ENCODE measurements at regions not wholly inside any gene's neighbourhood (a gene's known extent, or its start where the extent isn't known, plus 50 kb on each side); places are given as distances from the start of the nearest gene placed in this dataset.
"Not testable (repeated sequence)": the region's sequence is repeated elsewhere in the genome, so short reads cannot be mapped to it uniquely, and the experiment has no call there.

DNA sequence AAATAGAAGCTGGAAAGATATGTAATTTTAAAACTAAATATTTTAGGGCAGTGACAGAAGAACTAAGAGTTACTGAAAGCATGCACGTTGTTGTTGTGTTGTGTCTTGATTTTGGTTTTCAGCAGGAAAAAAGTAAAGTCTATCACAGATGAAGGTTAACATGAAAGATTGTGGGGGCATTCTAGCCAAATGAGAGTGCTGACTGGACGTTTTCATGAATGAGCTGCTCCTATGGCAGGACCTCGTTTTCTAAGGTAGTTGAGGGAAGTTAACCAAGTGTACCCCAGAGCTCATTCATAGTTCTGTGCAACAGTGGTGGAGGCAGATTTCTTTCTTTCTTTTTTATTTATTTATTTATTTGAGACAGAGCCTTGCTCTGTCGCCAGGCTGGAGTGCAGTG, 194.6 kb upstream of the IRS2 start (continued):
- TF ChIP-seq POU6F1 (CRISPR knock-in tag; IDR thresholded peaks at IDR 0.05; ENCODE audit: borderline replicate concordance, low read depth) (no peak), ZFP30 (CRISPR knock-in tag; IDR thresholded peaks at IDR 0.05) (no peak)

DNA sequence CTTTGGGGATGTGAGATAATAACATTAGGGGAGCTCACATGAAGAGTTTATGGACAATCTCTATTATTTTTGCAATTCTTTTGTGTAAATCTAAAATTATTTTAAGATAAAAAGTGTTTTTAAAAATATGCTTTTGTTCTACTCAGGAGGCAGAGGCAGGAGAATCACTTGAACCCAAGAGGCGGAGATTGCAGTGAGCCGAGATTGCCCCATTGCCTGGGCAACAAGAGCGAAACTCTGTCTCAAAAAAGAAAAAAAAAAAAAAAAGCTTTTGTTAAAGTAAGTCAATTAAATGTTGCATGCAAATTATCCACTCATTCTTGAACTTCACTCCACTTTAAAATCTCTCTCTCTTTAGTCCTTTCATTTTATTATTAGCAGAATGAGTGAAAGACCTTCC, 193.3 kb upstream of the IRS2 start:
- not testable (repeated sequence) for ATAC-seq

DNA sequence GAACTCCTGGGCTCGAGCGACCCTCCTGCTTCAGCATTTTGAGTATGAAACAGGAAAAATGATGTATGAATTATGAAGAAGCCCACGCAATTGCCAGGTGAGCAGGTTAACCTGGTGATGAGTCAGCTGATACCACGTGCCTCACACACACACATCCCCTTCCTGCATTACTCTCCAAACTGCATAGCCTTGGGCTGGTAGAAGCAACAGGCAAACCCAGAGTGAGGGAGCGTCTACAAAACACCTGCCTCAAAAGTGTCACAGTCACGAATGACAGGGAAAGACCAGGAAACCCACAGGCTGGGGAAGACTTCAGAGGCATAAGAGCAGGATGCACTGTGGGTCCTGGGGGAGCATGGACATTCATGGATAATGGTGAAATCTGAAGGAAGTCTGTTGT, 192.8 kb upstream of the IRS2 start:
- TF ChIP-seq ZNF70 (CRISPR knock-in tag; IDR thresholded peaks at IDR 0.05) (no peak), ARNTL (CRISPR knock-in tag; IDR thresholded peaks at IDR 0.05; ENCODE audit: borderline replicate concordance, low read depth) (no peak), ZFP3 (CRISPR knock-in tag; IDR thresholded peaks at IDR 0.05) (no peak), SNAI2 (CRISPR knock-in tag; IDR thresholded peaks at IDR 0.05) (no peak), POU6F1 (CRISPR knock-in tag; IDR thresholded peaks at IDR 0.05; ENCODE audit: borderline replicate concordance, low read depth) (no peak), ZFP30 (CRISPR knock-in tag; IDR thresholded peaks at IDR 0.05) (no peak), CSDC2 (CRISPR knock-in tag; IDR thresholded peaks at IDR 0.05) (no peak), ZNF8 (CRISPR knock-in tag; IDR thresholded peaks at IDR 0.05) (no peak), BACH2 (CRISPR knock-in tag; IDR thresholded peaks at IDR 0.05; ENCODE audit: borderline replicate concordance) (no peak), TSHZ2 (CRISPR knock-in tag; IDR thresholded peaks at IDR 0.05) (no peak), PPARA (CRISPR knock-in tag; IDR thresholded peaks at IDR 0.05; ENCODE audit: borderline replicate concordance) (no peak), OSR1 (CRISPR knock-in tag; IDR thresholded peaks at IDR 0.05) (no peak), ESRRG (CRISPR knock-in tag; IDR thresholded peaks at IDR 0.05) (no peak), PATZ1 (CRISPR knock-in tag; IDR thresholded peaks at IDR 0.05; ENCODE audit: borderline replicate concordance) (no peak)

GRCh38 chr13:109977212-109977968, 191.0 kb upstream of the IRS2 start:
- TF ChIP-seq ZFP30 (CRISPR knock-in tag; IDR thresholded peaks at IDR 0.05) (no peak), ZC3H10 (CRISPR knock-in tag; IDR thresholded peaks at IDR 0.05) (no peak), TOX (CRISPR knock-in tag; IDR thresholded peaks at IDR 0.05; ENCODE audit: borderline replicate concordance) (no peak)
- no peak for ATAC-seq

More for the DNA sequence above, 192.8 kb upstream of the IRS2 start:
- no peak for ATAC-seq

DNA sequence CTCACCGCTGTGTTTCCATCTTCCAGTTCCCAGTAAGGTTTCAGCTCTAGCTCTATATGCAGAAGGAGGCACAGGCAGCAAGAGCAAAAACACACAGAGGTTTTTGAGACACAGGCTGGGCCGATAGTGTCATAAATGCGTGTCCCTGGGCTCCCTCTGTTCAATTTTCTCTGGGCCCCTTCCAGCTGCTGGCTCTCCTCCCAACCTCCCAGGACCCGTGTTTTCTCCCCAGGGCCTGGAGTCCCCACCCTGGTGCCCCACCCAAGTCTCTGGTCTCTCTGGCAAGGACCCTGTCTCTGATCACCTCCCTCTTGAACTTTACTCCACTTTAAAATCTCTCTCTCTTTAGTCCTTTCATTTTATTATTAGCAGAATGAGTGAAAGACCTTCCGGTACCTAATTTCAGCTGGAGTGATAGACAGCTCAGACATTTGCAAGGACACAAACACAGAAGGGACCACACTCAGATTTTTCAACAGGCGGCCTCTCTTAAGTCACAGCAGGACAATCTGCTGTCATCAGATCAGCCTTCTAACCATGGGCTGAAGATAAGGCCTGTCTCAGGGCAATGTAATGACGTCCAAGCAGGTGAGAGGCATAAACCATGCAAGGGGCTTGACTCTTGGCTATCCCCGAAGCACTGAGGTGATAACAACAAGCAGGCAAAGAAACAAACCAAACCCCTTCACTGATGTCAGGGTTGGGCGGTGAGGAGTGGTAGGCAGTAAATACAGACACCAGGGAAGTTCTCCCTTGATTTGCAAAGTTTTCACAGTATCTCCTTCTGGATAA, 190.0 kb upstream of the IRS2 start:
- no peak for ATAC-seq
- TF ChIP-seq TSHZ2 (CRISPR knock-in tag; IDR thresholded peaks at IDR 0.05) (no peak), ZNF565 (CRISPR knock-in tag; conservative IDR thresholded peaks at IDR 0.05; ENCODE audit: low read depth) (no peak), ZFP30 (CRISPR knock-in tag; IDR thresholded peaks at IDR 0.05) (no peak), SNAI2 (CRISPR knock-in tag; IDR thresholded peaks at IDR 0.05) (no peak), BACH2 (CRISPR knock-in tag; IDR thresholded peaks at IDR 0.05; ENCODE audit: borderline replicate concordance) (no peak), ESRRG (CRISPR knock-in tag; IDR thresholded peaks at IDR 0.05) (no peak), CSDC2 (CRISPR knock-in tag; IDR thresholded peaks at IDR 0.05) (no peak), ZFP3 (CRISPR knock-in tag; IDR thresholded peaks at IDR 0.05) (no peak), GLIS3 (CRISPR knock-in tag; IDR thresholded peaks at IDR 0.05) (no peak), ZNF70 (CRISPR knock-in tag; IDR thresholded peaks at IDR 0.05) (no peak), ARNTL (CRISPR knock-in tag; IDR thresholded peaks at IDR 0.05; ENCODE audit: borderline replicate concordance, low read depth) (no peak)
- TF ChIP-seq, protein P1, sequence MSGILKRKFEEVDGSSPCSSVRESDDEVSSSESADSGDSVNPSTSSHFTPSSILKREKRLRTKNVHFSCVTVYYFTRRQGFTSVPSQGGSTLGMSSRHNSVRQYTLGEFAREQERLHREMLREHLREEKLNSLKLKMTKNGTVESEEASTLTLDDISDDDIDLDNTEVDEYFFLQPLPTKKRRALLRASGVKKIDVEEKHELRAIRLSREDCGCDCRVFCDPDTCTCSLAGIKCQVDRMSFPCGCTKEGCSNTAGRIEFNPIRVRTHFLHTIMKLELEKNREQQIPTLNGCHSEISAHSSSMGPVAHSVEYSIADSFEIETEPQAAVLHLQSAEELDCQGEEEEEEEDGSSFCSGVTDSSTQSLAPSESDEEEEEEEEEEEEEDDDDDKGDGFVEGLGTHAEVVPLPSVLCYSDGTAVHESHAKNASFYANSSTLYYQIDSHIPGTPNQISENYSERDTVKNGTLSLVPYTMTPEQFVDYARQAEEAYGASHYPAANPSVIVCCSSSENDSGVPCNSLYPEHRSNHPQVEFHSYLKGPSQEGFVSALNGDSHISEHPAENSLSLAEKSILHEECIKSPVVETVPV (CRISPR knock-in tag; IDR thresholded peaks at IDR 0.05), result no peak
